MG63 (cell line): ENCODE measurements at regions not wholly inside any gene's neighbourhood (a gene's known extent, or its start where the extent isn't known, plus 50 kb on each side); places are given as distances from the start of the nearest gene placed in this dataset.
A peak's percentile ranks its signal among the peaks of the same experiment; 100 is the strongest.

Experiments used
- DNase-seq: peaks from one replicate; pipeline ENCODE4 v3.0.0-alpha.2; 2020
- H3K27me3 ChIP-seq: fragments of 250-450 bp; sonication (Bioruptor Pico); 2 replicates; pipeline ENCODE4 v1.5.1; 2020; ENCODE audit warnings: mild to moderate bottlenecking, moderate library complexity
- H3K36me3 ChIP-seq: fragments of 250-450 bp; sonication (Bioruptor Pico); 2 replicates; pipeline ENCODE4 v1.5.1; 2020; ENCODE audit warnings: mild to moderate bottlenecking, moderate library complexity
- H3K4me3 ChIP-seq: fragments of 250-450 bp; sonication (Bioruptor Pico); 2 replicates; pipeline ENCODE4 v1.5.1; 2020; ENCODE audit warnings: mild to moderate bottlenecking, moderate library complexity
- H3K9me3 ChIP-seq: fragments of 250-450 bp; sonication (Bioruptor Pico); 2 replicates; pipeline ENCODE4 v1.5.1; 2020; ENCODE audit warnings: mild to moderate bottlenecking, moderate library complexity

- no peaks in the 10 kb centered on the region for H3K27me3 ChIP-seq
Observed at GRCh38 chr5:174606646-174607045, 117.7 kb upstream of the MSX2 start.

GRCh38 chr5:174607205-174607604 is 117.2 kb upstream of the MSX2 start:
- H3K27me3 ChIP-seq: no peaks in the 10 kb centered on the region
- no peak for DNase-seq
- no peaks in the 10 kb centered on the region for H3K36me3 ChIP-seq
- no peak overlapping the region for H3K4me3 ChIP-seq
- no peaks in the 10 kb centered on the region for H3K9me3 ChIP-seq

More at GRCh38 chr5:174606646-174607045, 117.7 kb upstream of the MSX2 start:
- no peak for DNase-seq
- no peaks in the 10 kb centered on the region for H3K36me3 ChIP-seq
- no peaks in the 10 kb centered on the region for H3K9me3 ChIP-seq
- H3K4me3 ChIP-seq: no peak overlapping the region

GRCh38 chr5:174607916-174608315 is 116.5 kb upstream of the MSX2 start:
- no peak for DNase-seq
- H3K4me3 ChIP-seq: no peak overlapping the region
- H3K36me3 ChIP-seq: no peaks in the 10 kb centered on the region
- H3K27me3 ChIP-seq: no peaks in the 10 kb centered on the region
- H3K9me3 ChIP-seq: no peaks in the 10 kb centered on the region

GRCh38 chr5:174608631-174609097 is 115.7 kb upstream of the MSX2 start:
- Histone ChIP-seq H3K36me3 (no peaks in the 10 kb centered on the region), H3K27me3 (no peaks in the 10 kb centered on the region), H3K9me3 (no peaks in the 10 kb centered on the region), H3K4me3 (no peak overlapping the region)
- peak; percentile 65 for DNase-seq

GRCh38 chr5:174609116-174609515 is 115.3 kb upstream of the MSX2 start:
- no peaks in the 10 kb centered on the region for H3K9me3 ChIP-seq
- DNase-seq: peak; percentile 42
- H3K36me3 ChIP-seq: no peaks in the 10 kb centered on the region
- H3K27me3 ChIP-seq: no peaks in the 10 kb centered on the region
- H3K4me3 ChIP-seq: no peak overlapping the region

- peak; percentile 77 for DNase-seq
- H3K36me3 ChIP-seq: no peaks in the 10 kb centered on the region
- no peaks in the 10 kb centered on the region for H3K9me3 ChIP-seq
- no peak overlapping the region for H3K4me3 ChIP-seq
- H3K27me3 ChIP-seq: no peaks in the 10 kb centered on the region
Observed at GRCh38 chr5:174610968-174611367, 113.4 kb upstream of the MSX2 start.

- Histone ChIP-seq H3K27me3 (no peaks in the 10 kb centered on the region), H3K4me3 (no peak overlapping the region), H3K36me3 (no peaks in the 10 kb centered on the region), H3K9me3 (no peaks in the 10 kb centered on the region)
- DNase-seq: peak; percentile 88
Observed at GRCh38 chr5:174612686-174613085, 111.7 kb upstream of the MSX2 start.

- H3K4me3 ChIP-seq: no peak overlapping the region
- H3K9me3 ChIP-seq: no peaks in the 10 kb centered on the region
- H3K27me3 ChIP-seq: no peaks in the 10 kb centered on the region
- no peak for DNase-seq
- H3K36me3 ChIP-seq: no peaks in the 10 kb centered on the region
Observed at GRCh38 chr5:174614500-174615135, 109.8 kb upstream of the MSX2 start.

GRCh38 chr5:174616036-174616435 is 108.3 kb upstream of the MSX2 start:
- no peaks in the 10 kb centered on the region for H3K9me3 ChIP-seq
- no peaks in the 10 kb centered on the region for H3K36me3 ChIP-seq
- H3K4me3 ChIP-seq: no peak overlapping the region
- DNase-seq: no peak
- H3K27me3 ChIP-seq: no peaks in the 10 kb centered on the region

- Histone ChIP-seq H3K9me3 (no peaks in the 10 kb centered on the region), H3K4me3 (no peak overlapping the region), H3K36me3 (no peaks in the 10 kb centered on the region), H3K27me3 (no peaks in the 10 kb centered on the region)
- no peak for DNase-seq
Observed at GRCh38 chr5:174617285-174617684, 107.1 kb upstream of the MSX2 start.

- no peak for DNase-seq
- no peaks in the 10 kb centered on the region for H3K36me3 ChIP-seq
Observed at GRCh38 chr5:174617910-174618309, 106.5 kb upstream of the MSX2 start.

GRCh38 chr5:174618589-174618988 is 105.8 kb upstream of the MSX2 start:
- H3K36me3 ChIP-seq: no peaks in the 10 kb centered on the region
- no peaks in the 10 kb centered on the region for H3K9me3 ChIP-seq
- H3K27me3 ChIP-seq: no peaks in the 10 kb centered on the region
- no peak overlapping the region for H3K4me3 ChIP-seq
- DNase-seq: no peak

More at GRCh38 chr5:174617910-174618309, 106.5 kb upstream of the MSX2 start:
- H3K4me3 ChIP-seq: no peak overlapping the region
- H3K9me3 ChIP-seq: no peaks in the 10 kb centered on the region
- no peaks in the 10 kb centered on the region for H3K27me3 ChIP-seq

- no peak for DNase-seq
- no peaks in the 10 kb centered on the region for H3K36me3 ChIP-seq
- no peak overlapping the region for H3K4me3 ChIP-seq
- no peaks in the 10 kb centered on the region for H3K27me3 ChIP-seq
- H3K9me3 ChIP-seq: no peaks in the 10 kb centered on the region
Observed at GRCh38 chr5:174622067-174622466, 102.3 kb upstream of the MSX2 start.

- Histone ChIP-seq H3K4me3 (no peak overlapping the region), H3K36me3 (no peaks in the 10 kb centered on the region), H3K27me3 (no peaks in the 10 kb centered on the region), H3K9me3 (no peaks in the 10 kb centered on the region)
- DNase-seq: no peak
Observed at GRCh38 chr5:174623018-174623417, 101.4 kb upstream of the MSX2 start.

GRCh38 chr5:174623433-174624019 is 100.9 kb upstream of the MSX2 start:
- no peak for DNase-seq

GRCh38 chr5:174624733-174625522 is 99.5 kb upstream of the MSX2 start:
- DNase-seq: no peak
- H3K36me3 ChIP-seq: no peaks in the 10 kb centered on the region
- H3K27me3 ChIP-seq: no peaks in the 10 kb centered on the region
- no peaks in the 10 kb centered on the region for H3K9me3 ChIP-seq
- H3K4me3 ChIP-seq: no peak overlapping the region

More at GRCh38 chr5:174623433-174624019, 100.9 kb upstream of the MSX2 start:
- Histone ChIP-seq H3K27me3 (no peaks in the 10 kb centered on the region), H3K36me3 (no peaks in the 10 kb centered on the region), H3K9me3 (no peaks in the 10 kb centered on the region), H3K4me3 (no peak overlapping the region)

- no peak for DNase-seq
- Histone ChIP-seq H3K9me3 (no peaks in the 10 kb centered on the region), H3K4me3 (no peak overlapping the region), H3K36me3 (no peaks in the 10 kb centered on the region), H3K27me3 (no peaks in the 10 kb centered on the region)
Observed at GRCh38 chr5:174625591-174626350, 98.6 kb upstream of the MSX2 start.
